ENCODE measurements at regions not wholly inside any gene's neighbourhood (a gene's known extent, or its start where the extent isn't known, plus 50 kb on each side); places are given as distances from the start of the nearest gene placed in this dataset.

GRCh38 chr15:61401903-61402698, 173.0 kb upstream of the RORA start:
- H3K4me1 ChIP-seq (ENCODE audit: control insufficient read depth, extremely low read depth, insufficient read depth, low read length): no peaks in the 10 kb centered on the region
- H3K9me3 ChIP-seq (replicated peaks; ENCODE audit: control insufficient read depth, insufficient read depth, low read length): no peaks in the 10 kb centered on the region
- ChIA-PET POLR2A (no interaction called here), CTCF (no interaction called here)
- no peak for TF ChIP-seq FOS (IDR thresholded peaks at IDR 0.05; ENCODE audit: borderline replicate concordance, insufficient read depth, low read length)
- H3K79me2 ChIP-seq (ENCODE audit: control insufficient read depth, insufficient read depth, low read length): no peaks in the 10 kb centered on the region
- H3K9ac ChIP-seq (replicated peaks; ENCODE audit: extremely low read depth, insufficient read depth, low read length): no peak overlapping the region
- BruUV-seq (replicated peaks): no TSS peak
- dilution Hi-C loops (cut with MboI; ENCODE audit: extremely low pct_ligation_motif_present, low sequenced_read_pairs): no loop called here
- intact Hi-C loops (cut with micrococcal nuclease): no loop called here
- H4K20me1 ChIP-seq (replicated peaks; ENCODE audit: control insufficient read depth, extremely low read depth, insufficient read depth, low read length): no peaks in the 10 kb centered on the region
- no peak overlapping the region for H3K4me3 ChIP-seq (replicated peaks in 1 of 3; ENCODE audit: insufficient read depth in 1 of 3, low read depth in 1 of 3, low read length in 3 of 3)
- H3K27ac ChIP-seq (ENCODE audit: insufficient read depth, low read depth, low read length): no peak overlapping the region
- DNase-seq (ENCODE audit: low read depth, low spot score) (no peak), FAIRE-seq (no peak)
- H2AFZ ChIP-seq (ENCODE audit: low read depth, low read length): no peak overlapping the region
- no peak overlapping the region for H3K4me2 ChIP-seq (ENCODE audit: insufficient read depth, low read length)
- H3K36me3 ChIP-seq (ENCODE audit: control insufficient read depth in 2 of 2, extremely low read depth in 1 of 2, insufficient read depth in 2 of 2, low read length in 2 of 2): no peaks in the 10 kb centered on the region
- no peaks in the 10 kb centered on the region for H3K9me1 ChIP-seq (replicated peaks; ENCODE audit: control insufficient read depth, extremely low read depth, insufficient read depth, low read length)
- no peaks in the 10 kb centered on the region for H3K27me3 ChIP-seq (ENCODE audit: control insufficient read depth in 2 of 2, insufficient read depth in 2 of 2, low read length in 2 of 2)

GRCh38 chr15:61398310-61398709, 169.2 kb upstream of the RORA start:
- intact Hi-C loops (cut with micrococcal nuclease): no loop called here
- no peaks in the 10 kb centered on the region for H3K9me3 ChIP-seq (replicated peaks; ENCODE audit: control insufficient read depth, insufficient read depth, low read length)
- H3K4me2 ChIP-seq (ENCODE audit: insufficient read depth, low read length): no peak overlapping the region
- H3K4me3 ChIP-seq (replicated peaks in 1 of 3; ENCODE audit: insufficient read depth in 1 of 3, low read depth in 1 of 3, low read length in 3 of 3): no peak overlapping the region
- no peak overlapping the region for H2AFZ ChIP-seq (ENCODE audit: low read depth, low read length)
- H3K27ac ChIP-seq (ENCODE audit: insufficient read depth, low read depth, low read length): no peak overlapping the region
- POLR2A ChIA-PET: no interaction called here
- dilution Hi-C loops (cut with MboI; ENCODE audit: extremely low pct_ligation_motif_present, low sequenced_read_pairs): no loop called here
- H3K9ac ChIP-seq (replicated peaks; ENCODE audit: extremely low read depth, insufficient read depth, low read length): no peak overlapping the region
- no peak for TF ChIP-seq JUN (IDR thresholded peaks at IDR 0.05; ENCODE audit: borderline replicate concordance, insufficient read depth, insufficient read length, low read depth)
- no peak for TF ChIP-seq FOS (IDR thresholded peaks at IDR 0.05; ENCODE audit: borderline replicate concordance, insufficient read depth, low read length)
- TF ChIP-seq MYC (IDR thresholded peaks at IDR 0.05; ENCODE audit: low read depth, low read length): no peak
- no peak for TF ChIP-seq CTCF (IDR thresholded peaks at IDR 0.05; ENCODE audit: extremely low read depth in 1 of 2, insufficient read depth in 1 of 2, low read depth in 1 of 2, low read length in 2 of 2)
- no peak for TF ChIP-seq POLR2A (IDR thresholded peaks at IDR 0.05; ENCODE audit: low read depth, low read length)
- TF ChIP-seq POLR2AphosphoS5 (IDR thresholded peaks at IDR 0.05; ENCODE audit: insufficient read depth, low read depth, low read length): no peak
- TF ChIP-seq GATA2 (IDR thresholded peaks at IDR 0.05; ENCODE audit: insufficient read depth, insufficient read length, low read depth, low read length): no peak
- TF ChIP-seq, protein P1, sequence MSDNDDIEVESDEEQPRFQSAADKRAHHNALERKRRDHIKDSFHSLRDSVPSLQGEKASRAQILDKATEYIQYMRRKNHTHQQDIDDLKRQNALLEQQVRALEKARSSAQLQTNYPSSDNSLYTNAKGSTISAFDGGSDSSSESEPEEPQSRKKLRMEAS (IDR thresholded peaks at IDR 0.05; ENCODE audit: insufficient read depth, insufficient read length): no peak
- no peak for TF ChIP-seq EZH2 (IDR thresholded peaks at IDR 0.05; ENCODE audit: borderline replicate concordance, low read depth, low read length, severe bottlenecking)
- H3K27me3 ChIP-seq (ENCODE audit: control insufficient read depth in 2 of 2, insufficient read depth in 2 of 2, low read length in 2 of 2): no peaks in the 10 kb centered on the region
- H3K36me3 ChIP-seq (ENCODE audit: control insufficient read depth in 2 of 2, extremely low read depth in 1 of 2, insufficient read depth in 2 of 2, low read length in 2 of 2): no peaks in the 10 kb centered on the region
- H3K4me1 ChIP-seq (ENCODE audit: control insufficient read depth, extremely low read depth, insufficient read depth, low read length): no peaks in the 10 kb centered on the region
- FAIRE-seq (no peak), DNase-seq (ENCODE audit: low read depth, low spot score) (no peak)
- CTCF ChIA-PET: no interaction called here
- H3K9me1 ChIP-seq (replicated peaks; ENCODE audit: control insufficient read depth, extremely low read depth, insufficient read depth, low read length): no peaks in the 10 kb centered on the region
- H3K79me2 ChIP-seq (ENCODE audit: control insufficient read depth, insufficient read depth, low read length): no peaks in the 10 kb centered on the region
- no TSS peak for BruUV-seq (replicated peaks)
- H4K20me1 ChIP-seq (replicated peaks; ENCODE audit: control insufficient read depth, extremely low read depth, insufficient read depth, low read length): no peaks in the 10 kb centered on the region
